HepG2 (cell line): ENCODE measurements at regions not wholly inside any gene's neighbourhood (a gene's known extent, or its start where the extent isn't known, plus 50 kb on each side); places are given as distances from the start of the nearest gene placed in this dataset.

Source experiments
- NCOA2 ChIP-seq: sonication (generic); formaldehyde crosslinking; IDR thresholded peaks from 2 replicates; pipeline ENCODE4 v1.8.0; 2022; ENCODE audit warnings: inconsistent platforms
- PAX8 ChIP-seq: sonication (generic); formaldehyde crosslinking; IDR thresholded peaks from 2 replicates; pipeline ENCODE4 v1.8.0; 2022; ENCODE audit warnings: mild to moderate bottlenecking, missing genetic modification reagents, borderline replicate concordance
- POLR2G ChIP-seq: fragments of 200-400 bp; formaldehyde crosslinking; IDR thresholded peaks from 2 replicates; pipeline ENCODE4 v1.6.1; 2018; ENCODE audit warnings: mild to moderate bottlenecking, low read depth, low read length, moderate library complexity
- RAD21 ChIP-seq: fragments of 450-650 bp; formaldehyde crosslinking; IDR thresholded peaks from 2 replicates; pipeline ENCODE4 v1.5.0; 2020; ENCODE audit warnings: mild to moderate bottlenecking
- TEAD2 ChIP-seq: sonication (generic); formaldehyde crosslinking; IDR thresholded peaks from 2 replicates; pipeline ENCODE4 v1.9.0; 2021; ENCODE audit warnings: missing genetic modification reagents
- ZNF20 ChIP-seq: sonication (generic); formaldehyde crosslinking; IDR thresholded peaks from 2 replicates; pipeline ENCODE4 v1.4.0; 2020; ENCODE audit warnings: mild to moderate bottlenecking, moderate library complexity, missing genetic modification reagents
- ZNF616 ChIP-seq: sonication (generic); formaldehyde crosslinking; IDR thresholded peaks from 2 replicates; pipeline ENCODE4 v1.5.0; 2020; ENCODE audit warnings: low read depth, mild to moderate bottlenecking, missing genetic modification reagents
- ZNF83 ChIP-seq: sonication (generic); formaldehyde crosslinking; IDR thresholded peaks from 2 replicates; pipeline ENCODE4 v1.4.0; 2020; ENCODE audit warnings: missing genetic modification reagents, mild to moderate bottlenecking, borderline replicate concordance
- TF ChIP-seq, protein P1 (sequence below): IDR thresholded peaks from 2 replicates; pipeline ENCODE4 v1.4.0; 2020; ENCODE audit warnings: mild to moderate bottlenecking, missing genetic modification reagents
- TF ChIP-seq, protein P2 (sequence below): IDR thresholded peaks from 2 replicates; pipeline ENCODE4 v1.6.1; 2016; ENCODE audit warnings: control low read depth
- TF ChIP-seq, protein P3 (sequence below): sonication (generic); formaldehyde crosslinking; IDR thresholded peaks from 2 replicates; pipeline ENCODE4 v1.5.0; 2020; ENCODE audit warnings: missing genetic modification reagents

DNA sequence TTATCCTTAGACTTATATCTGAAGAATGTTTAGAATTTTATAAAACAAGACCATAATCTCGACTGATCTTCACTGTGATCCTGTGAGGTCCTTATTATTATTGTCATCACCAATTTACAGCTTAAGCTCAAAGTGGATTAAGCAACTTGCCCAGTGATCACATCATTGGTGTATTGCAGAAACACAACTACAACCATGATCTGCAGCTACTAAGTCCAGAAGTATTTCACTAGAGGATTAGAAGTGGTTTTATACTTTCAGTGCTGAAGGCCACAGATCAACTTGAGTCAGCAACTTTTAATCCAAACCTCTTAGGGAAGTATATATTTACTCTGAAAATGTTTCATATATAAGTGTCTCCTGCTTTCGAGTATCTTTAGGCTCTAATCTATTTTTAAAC, 624.3 kb upstream of the SOX9 start:
- TF ChIP-seq ZNF83 (CRISPR knock-in tag): no peak
- TF ChIP-seq, protein P1, sequence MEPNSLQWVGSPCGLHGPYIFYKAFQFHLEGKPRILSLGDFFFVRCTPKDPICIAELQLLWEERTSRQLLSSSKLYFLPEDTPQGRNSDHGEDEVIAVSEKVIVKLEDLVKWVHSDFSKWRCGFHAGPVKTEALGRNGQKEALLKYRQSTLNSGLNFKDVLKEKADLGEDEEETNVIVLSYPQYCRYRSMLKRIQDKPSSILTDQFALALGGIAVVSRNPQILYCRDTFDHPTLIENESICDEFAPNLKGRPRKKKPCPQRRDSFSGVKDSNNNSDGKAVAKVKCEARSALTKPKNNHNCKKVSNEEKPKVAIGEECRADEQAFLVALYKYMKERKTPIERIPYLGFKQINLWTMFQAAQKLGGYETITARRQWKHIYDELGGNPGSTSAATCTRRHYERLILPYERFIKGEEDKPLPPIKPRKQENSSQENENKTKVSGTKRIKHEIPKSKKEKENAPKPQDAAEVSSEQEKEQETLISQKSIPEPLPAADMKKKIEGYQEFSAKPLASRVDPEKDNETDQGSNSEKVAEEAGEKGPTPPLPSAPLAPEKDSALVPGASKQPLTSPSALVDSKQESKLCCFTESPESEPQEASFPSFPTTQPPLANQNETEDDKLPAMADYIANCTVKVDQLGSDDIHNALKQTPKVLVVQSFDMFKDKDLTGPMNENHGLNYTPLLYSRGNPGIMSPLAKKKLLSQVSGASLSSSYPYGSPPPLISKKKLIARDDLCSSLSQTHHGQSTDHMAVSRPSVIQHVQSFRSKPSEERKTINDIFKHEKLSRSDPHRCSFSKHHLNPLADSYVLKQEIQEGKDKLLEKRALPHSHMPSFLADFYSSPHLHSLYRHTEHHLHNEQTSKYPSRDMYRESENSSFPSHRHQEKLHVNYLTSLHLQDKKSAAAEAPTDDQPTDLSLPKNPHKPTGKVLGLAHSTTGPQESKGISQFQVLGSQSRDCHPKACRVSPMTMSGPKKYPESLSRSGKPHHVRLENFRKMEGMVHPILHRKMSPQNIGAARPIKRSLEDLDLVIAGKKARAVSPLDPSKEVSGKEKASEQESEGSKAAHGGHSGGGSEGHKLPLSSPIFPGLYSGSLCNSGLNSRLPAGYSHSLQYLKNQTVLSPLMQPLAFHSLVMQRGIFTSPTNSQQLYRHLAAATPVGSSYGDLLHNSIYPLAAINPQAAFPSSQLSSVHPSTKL: no peak
- no peak for TF ChIP-seq RAD21 (CRISPR knock-in tag)
- TF ChIP-seq, protein P2, sequence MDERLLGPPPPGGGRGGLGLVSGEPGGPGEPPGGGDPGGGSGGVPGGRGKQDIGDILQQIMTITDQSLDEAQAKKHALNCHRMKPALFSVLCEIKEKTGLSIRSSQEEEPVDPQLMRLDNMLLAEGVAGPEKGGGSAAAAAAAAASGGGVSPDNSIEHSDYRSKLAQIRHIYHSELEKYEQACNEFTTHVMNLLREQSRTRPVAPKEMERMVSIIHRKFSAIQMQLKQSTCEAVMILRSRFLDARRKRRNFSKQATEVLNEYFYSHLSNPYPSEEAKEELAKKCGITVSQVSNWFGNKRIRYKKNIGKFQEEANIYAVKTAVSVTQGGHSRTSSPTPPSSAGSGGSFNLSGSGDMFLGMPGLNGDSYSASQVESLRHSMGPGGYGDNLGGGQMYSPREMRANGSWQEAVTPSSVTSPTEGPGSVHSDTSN (CRISPR knock-in tag): no peak
- TF ChIP-seq ZNF20: no peak
- TF ChIP-seq PAX8: no peak
- TF ChIP-seq TEAD2 (CRISPR knock-in tag): no peak
- TF ChIP-seq ZNF616: no peak
- TF ChIP-seq NCOA2 (CRISPR knock-in tag): no peak
- TF ChIP-seq POLR2G: no peak
- TF ChIP-seq, protein P3, sequence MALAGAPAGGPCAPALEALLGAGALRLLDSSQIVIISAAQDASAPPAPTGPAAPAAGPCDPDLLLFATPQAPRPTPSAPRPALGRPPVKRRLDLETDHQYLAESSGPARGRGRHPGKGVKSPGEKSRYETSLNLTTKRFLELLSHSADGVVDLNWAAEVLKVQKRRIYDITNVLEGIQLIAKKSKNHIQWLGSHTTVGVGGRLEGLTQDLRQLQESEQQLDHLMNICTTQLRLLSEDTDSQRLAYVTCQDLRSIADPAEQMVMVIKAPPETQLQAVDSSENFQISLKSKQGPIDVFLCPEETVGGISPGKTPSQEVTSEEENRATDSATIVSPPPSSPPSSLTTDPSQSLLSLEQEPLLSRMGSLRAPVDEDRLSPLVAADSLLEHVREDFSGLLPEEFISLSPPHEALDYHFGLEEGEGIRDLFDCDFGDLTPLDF (CRISPR knock-in tag): no peak
